Peyer's patch (tissue), 4 donors: ENCODE measurements at regions not wholly inside any gene's neighbourhood (a gene's known extent, or its start where the extent isn't known, plus 50 kb on each side); places are given as distances from the start of the nearest gene placed in this dataset.

Experiments used
- DNase-seq, 3 donors: peaks; one replicate each; pipeline ENCODE4 v3.0.0-alpha.2; 2017 to 2019
- H3K27ac ChIP-seq, 4 donors: fragments of 200-600 bp; sonication (generic); one replicate each; pipeline ENCODE4 v1.5.1; 2016 to 2019
- H3K27me3 ChIP-seq, 2 donors: fragments of 200-600 bp; sonication (generic); one replicate each; pipeline ENCODE4 v1.5.1; 2019
- H3K36me3 ChIP-seq, 3 donors: fragments of 200-600 bp; sonication (generic); one replicate each; pipeline ENCODE4 v1.5.1; 2016 to 2019
- H3K4me1 ChIP-seq, 4 donors: fragments of 200-600 bp; sonication (generic); one replicate each; pipeline ENCODE4 v1.5.1; 2016 to 2019
- H3K4me3 ChIP-seq, 4 donors: fragments of 200-600 bp; sonication (generic); 1 replicate in 3 of 4; 2 replicates in 1 of 4; pipeline ENCODE4 v1.5.1; 2016 to 2019; ENCODE audit warnings: mild to moderate bottlenecking in 1 of 4
- H3K9me3 ChIP-seq, 4 donors: fragments of 200-600 bp; sonication (generic); one replicate each; pipeline ENCODE4 v1.5.1; 2016 to 2019; ENCODE audit warnings: mild to moderate bottlenecking in 1 of 4
- CTCF ChIP-seq, 6 experiments: fragments of 450-650 bp in 4 of 6; fragments of 200-600 bp in 2 of 6; sonication (generic) in 1 of 6; IDR thresholded peaks; one replicate each; pipeline ENCODE4 v1.5.1; 2017 to 2019; ENCODE audit warnings: antibody characterized with exemption in 6 of 6, mild to moderate bottlenecking in 3 of 6, moderate library complexity in 1 of 6
- POLR2A ChIP-seq, 2 donors: fragments of 450-650 bp; IDR thresholded peaks; one replicate each; pipeline ENCODE4 v1.5.1; 2017; ENCODE audit warnings: antibody characterized with exemption in 2 of 2, mild to moderate bottlenecking in 2 of 2, moderate library complexity in 2 of 2

- no peaks in the 10 kb centered on the region for H3K9me3 ChIP-seq
- H3K4me3 ChIP-seq, result no peak overlapping the region
- no peak for TF ChIP-seq CTCF (IDR thresholded peaks at IDR 0.05)
- TF ChIP-seq POLR2A (IDR thresholded peaks at IDR 0.05), result no peak
- H3K27ac ChIP-seq, result no peak overlapping the region
- DNase-seq, result no peak
- no peaks in the 10 kb centered on the region for H3K36me3 ChIP-seq
- no peaks in the 10 kb centered on the region for H3K27me3 ChIP-seq
- no peaks in the 10 kb centered on the region for H3K4me1 ChIP-seq
Measured at GRCh38 chr4:31516520-31516919, 796.4 kb downstream of the PCDH7 start.

- Histone ChIP-seq H3K4me1 (no peaks in the 10 kb centered on the region), H3K4me3 (no peak overlapping the region), H3K27ac (no peak overlapping the region), H3K27me3 (no peaks in the 10 kb centered on the region), H3K36me3 (no peaks in the 10 kb centered on the region), H3K9me3 (no peaks in the 10 kb centered on the region)
- DNase-seq, result no peak
- TF ChIP-seq POLR2A (IDR thresholded peaks at IDR 0.05) (no peak), CTCF (IDR thresholded peaks at IDR 0.05) (no peak)
Measured at GRCh38 chr4:31518796-31519250, 798.7 kb downstream of the PCDH7 start.

GRCh38 chr4:31530555-31530954 is 810.4 kb downstream of the PCDH7 start:
- peaks cover 0 to 2% (median 0%) of the 10 kb centered on the region in 4 donors for H3K9me3 ChIP-seq
- no peaks in the 10 kb centered on the region for H3K4me1 ChIP-seq
- no peak overlapping the region for H3K4me3 ChIP-seq
- H3K36me3 ChIP-seq, result no peaks in the 10 kb centered on the region
- H3K27ac ChIP-seq, result no peak overlapping the region
- H3K27me3 ChIP-seq, result no peaks in the 10 kb centered on the region
- no peak for TF ChIP-seq POLR2A (IDR thresholded peaks at IDR 0.05)
- TF ChIP-seq CTCF (IDR thresholded peaks at IDR 0.05), result no peak
- DNase-seq, result no peak

GRCh38 chr4:31538877-31539276 is 818.7 kb downstream of the PCDH7 start:
- no peaks in the 10 kb centered on the region for H3K9me3 ChIP-seq
- H3K4me1 ChIP-seq, result no peaks in the 10 kb centered on the region
- H3K27ac ChIP-seq, result no peak overlapping the region
- no peak for DNase-seq
- no peak overlapping the region for H3K4me3 ChIP-seq
- H3K36me3 ChIP-seq, result no peaks in the 10 kb centered on the region
- no peak for TF ChIP-seq POLR2A (IDR thresholded peaks at IDR 0.05)
- TF ChIP-seq CTCF (IDR thresholded peaks at IDR 0.05), result no peak
- peaks cover 0 to 4% of the 10 kb centered on the region in 2 donors for H3K27me3 ChIP-seq

GRCh38 chr4:31539284-31540069 is 819.3 kb downstream of the PCDH7 start:
- Histone ChIP-seq H3K4me3 (no peak overlapping the region), H3K27ac (no peak overlapping the region), H3K9me3 (no peaks in the 10 kb centered on the region), H3K27me3 (peaks cover 0 to 4% of the 10 kb centered on the region in 2 donors), H3K36me3 (no peaks in the 10 kb centered on the region), H3K4me1 (no peaks in the 10 kb centered on the region)
- no peak for DNase-seq
- no peak for TF ChIP-seq POLR2A (IDR thresholded peaks at IDR 0.05)

- Histone ChIP-seq H3K27me3 (no peaks in the 10 kb centered on the region), H3K36me3 (no peaks in the 10 kb centered on the region), H3K27ac (no peak overlapping the region), H3K4me3 (no peak overlapping the region), H3K4me1 (no peaks in the 10 kb centered on the region), H3K9me3 (no peaks in the 10 kb centered on the region)
- DNase-seq, result no peak
- TF ChIP-seq POLR2A (IDR thresholded peaks at IDR 0.05) (no peak), CTCF (IDR thresholded peaks at IDR 0.05) (no peak)
Measured at GRCh38 chr4:31545330-31545729, 825.2 kb downstream of the PCDH7 start.
